Common myeloid progenitor, CD34-positive (primary cell): ENCODE measurements at regions not wholly inside any gene's neighbourhood (a gene's known extent, or its start where the extent isn't known, plus 50 kb on each side); places are given as distances from the start of the nearest gene placed in this dataset.

Source experiments
- CTCF ChIA-PET: fragments of 350-600 bp; sonication (Branson Sonifier 250); formaldehyde crosslinking; loops from one replicate; lab custom pipeline; 2021; ENCODE audit warnings: antibody characterized with exemption; lab: Charles Lee
- POLR2A ChIA-PET: fragments of 350-600 bp; sonication (Branson Sonifier 250); formaldehyde crosslinking; loops from one replicate; lab custom pipeline; 2021; ENCODE audit warnings: antibody characterized with exemption; lab: Charles Lee
- DNase-seq, 3 donors: peaks; one replicate each; pipeline versions ENCODE4 v3.0.0 to v3.0.0-alpha.2; 2013
- H3K27ac ChIP-seq, 2 experiments: 1 replicate in 1 of 2; 2 replicates in 1 of 2; pipeline ENCODE4 v1.7.0; 2013; ENCODE audit warnings: inconsistent platforms in 2 of 2, low read length in 2 of 2, mild to moderate bottlenecking in 2 of 2, low read depth in 1 of 2, moderate library complexity in 1 of 2; ENCODE audit not compliant: severe bottlenecking in 2 of 2, insufficient read depth in 1 of 2, poor library complexity in 1 of 2
- H3K27me3 ChIP-seq, 5 experiments: replicated peaks in 2 of 5; 1 replicate in 3 of 5; 2 replicates in 2 of 5; pipeline versions ENCODE4 v1.6.1 to v1.7.0; 2013; ENCODE audit warnings: low read length in 4 of 5, mild to moderate bottlenecking in 2 of 5, moderate library complexity in 2 of 5, inconsistent platforms in 1 of 5; ENCODE audit not compliant: insufficient read depth in 5 of 5, control insufficient read depth in 4 of 5
- H3K36me3 ChIP-seq, 4 experiments: 1 replicate in 2 of 4; 2 replicates in 2 of 4; pipeline versions ENCODE4 v1.6.1 to v1.7.0; 2013; ENCODE audit warnings: low read length in 3 of 4, control low read depth in 1 of 4, mild to moderate bottlenecking in 1 of 4; ENCODE audit not compliant: control insufficient read depth in 4 of 4, insufficient read depth in 4 of 4
- H3K4me1 ChIP-seq, 4 experiments: 1 replicate in 3 of 4; 2 replicates in 1 of 4; pipeline versions ENCODE4 v1.6.1 to v1.7.1; 2013; ENCODE audit warnings: low read length in 3 of 4, mild to moderate bottlenecking in 3 of 4, control low read depth in 1 of 4, inconsistent platforms in 1 of 4, moderate library complexity in 1 of 4; ENCODE audit not compliant: control insufficient read depth in 4 of 4, insufficient read depth in 4 of 4; ENCODE audit errors: control extremely low read depth in 1 of 4
- H3K4me3 ChIP-seq, 7 experiments: 1 replicate in 4 of 7; 2 replicates in 3 of 7; pipeline versions ENCODE4 v1.5.1 to v1.7.0; 2013; ENCODE audit warnings: mild to moderate bottlenecking in 7 of 7, low read length in 6 of 7, moderate library complexity in 6 of 7, inconsistent platforms in 2 of 7, low read depth in 2 of 7, control low read depth in 1 of 7; ENCODE audit not compliant: insufficient read depth in 4 of 7, control insufficient read depth in 1 of 7; ENCODE audit errors: extremely low read depth in 1 of 7
- H3K9me3 ChIP-seq, 5 experiments: 1 replicate in 4 of 5; 2 replicates in 1 of 5; pipeline versions ENCODE4 v1.6.1 to v1.7.1; 2013; ENCODE audit warnings: low read length in 4 of 5, mild to moderate bottlenecking in 2 of 5, inconsistent platforms in 1 of 5, low read depth in 1 of 5, moderate library complexity in 1 of 5; ENCODE audit not compliant: control insufficient read depth in 4 of 5, insufficient read depth in 2 of 5; ENCODE audit errors: control extremely low read depth in 1 of 5
- WGBS: methylation state at CpG from one replicate; pipeline ENCODE4 v1.1.5; 2013; ENCODE audit not compliant: insufficient coverage; 5-methylcytosine and 5-hydroxymethylcytosine counted together

DNA sequence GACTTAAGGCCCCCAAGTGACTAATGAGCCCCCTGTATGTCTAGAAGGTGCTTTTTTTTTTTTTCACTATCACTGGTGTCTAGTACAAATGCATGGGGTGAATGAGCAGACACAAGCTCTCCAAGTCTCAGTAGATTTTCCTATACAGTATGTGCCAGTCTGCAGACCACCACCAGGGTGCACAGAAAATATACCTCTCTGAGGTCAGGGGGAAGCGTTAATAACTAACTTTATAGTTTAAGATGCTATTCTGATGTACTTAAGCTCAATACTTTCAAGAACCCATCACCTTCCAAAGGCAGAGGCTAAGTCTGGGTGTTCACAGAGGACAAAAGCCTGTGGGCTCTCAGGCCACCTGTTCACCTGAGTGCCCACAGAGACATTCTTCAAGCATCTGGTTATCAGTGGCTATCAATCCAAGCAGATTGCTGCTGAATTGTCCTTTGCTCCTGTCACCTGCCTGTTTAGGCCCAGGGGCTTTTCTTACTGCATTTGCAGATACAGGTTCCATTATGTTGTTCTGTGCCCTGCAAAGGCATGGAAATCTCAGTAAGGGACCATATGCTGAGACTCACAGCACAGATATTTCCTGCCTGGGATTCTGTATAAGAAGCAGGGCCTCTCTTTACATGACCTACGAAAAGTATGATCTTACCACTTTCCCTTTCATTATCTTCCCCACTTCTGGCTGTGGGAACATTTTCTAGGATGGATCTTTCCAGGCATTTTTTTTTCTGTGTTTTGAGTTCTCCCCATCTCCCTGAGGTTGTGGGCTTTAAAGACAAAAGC lies 534.6 kb downstream of the TNS1 start:
- ChIA-PET CTCF (interaction anchor here (0.7 kb wide), 1 partner anchor 290 kb away, joined by 3 read pairs; no protein-coding TSS in a partner anchor), POLR2A (no interaction called here)
- 86% methylated on average over 1 of the region's 2 CpGs for WGBS
- no peak overlapping the region for H3K4me3 ChIP-seq
- peaks cover 0 to 1% (median 0%) of the 10 kb centered on the region in 5 experiments for H3K9me3 ChIP-seq
- no peak for DNase-seq
- no peak overlapping the region for H3K27ac ChIP-seq
- no peaks in the 10 kb centered on the region for H3K4me1 ChIP-seq
- peaks cover 0 to 6% (median 0%) of the 10 kb centered on the region in 5 experiments for H3K27me3 ChIP-seq
- H3K36me3 ChIP-seq: no peaks in the 10 kb centered on the region

DNA sequence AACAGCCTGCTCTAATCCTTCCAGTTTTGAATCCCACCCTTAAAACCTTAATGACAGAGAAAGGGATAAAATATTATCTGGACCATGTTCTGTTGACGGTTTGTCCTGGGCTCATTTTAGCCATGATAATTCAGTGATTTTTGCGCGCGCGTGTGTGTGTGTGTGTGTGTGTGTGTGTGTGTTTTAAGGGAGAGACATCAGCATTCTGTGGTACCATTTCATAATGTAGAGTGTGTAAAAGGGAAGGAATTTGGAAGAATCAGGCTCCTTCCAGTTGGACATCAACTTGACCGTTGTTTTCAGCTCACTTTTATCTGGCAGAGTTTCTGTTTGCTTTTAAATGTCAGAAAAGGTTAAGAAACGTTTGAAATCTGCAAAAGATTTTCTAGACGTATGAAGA lies 535.5 kb downstream of the TNS1 start:
- POLR2A ChIA-PET: no interaction called here
- WGBS: 96% methylated on average over 6 of the region's 8 CpGs
- Histone ChIP-seq H3K4me1 (no peaks in the 10 kb centered on the region), H3K27me3 (peaks cover 0 to 6% (median 0%) of the 10 kb centered on the region in 5 experiments), H3K4me3 (no peak overlapping the region), H3K9me3 (peaks cover 0 to 1% (median 0%) of the 10 kb centered on the region in 5 experiments), H3K27ac (no peak overlapping the region), H3K36me3 (no peaks in the 10 kb centered on the region)
- CTCF ChIA-PET: no interaction called here
- no peak for DNase-seq

DNA sequence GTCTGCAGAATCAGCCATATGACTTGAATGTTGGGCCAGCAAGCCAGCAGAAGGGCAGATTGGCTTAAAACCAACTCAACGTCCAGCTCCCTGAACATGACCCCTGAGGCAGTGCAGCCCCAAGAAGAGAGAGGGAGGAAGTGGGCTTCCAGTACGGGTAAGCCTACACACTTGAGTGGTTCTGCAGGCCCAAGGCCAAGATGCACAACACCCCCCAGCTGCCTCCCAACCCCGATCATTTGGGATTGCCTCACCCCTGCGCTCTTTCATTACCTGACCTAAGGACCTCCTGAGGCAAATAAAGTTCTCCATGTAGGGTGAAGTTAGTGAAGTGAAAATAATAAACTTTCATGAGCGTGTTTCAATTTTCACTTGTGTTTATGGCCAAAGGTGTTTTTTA lies 536.0 kb downstream of the TNS1 start:
- ChIA-PET POLR2A (no interaction called here), CTCF (no interaction called here)
- Histone ChIP-seq H3K4me3 (no peak overlapping the region), H3K27me3 (peaks cover 0 to 6% (median 0%) of the 10 kb centered on the region in 5 experiments), H3K9me3 (peaks cover 0 to 1% (median 0%) of the 10 kb centered on the region in 5 experiments), H3K4me1 (no peaks in the 10 kb centered on the region), H3K36me3 (no peaks in the 10 kb centered on the region), H3K27ac (no peak overlapping the region)
- DNase-seq: no peak
- WGBS: 100% methylated on average over 1 of the region's 5 CpGs

DNA sequence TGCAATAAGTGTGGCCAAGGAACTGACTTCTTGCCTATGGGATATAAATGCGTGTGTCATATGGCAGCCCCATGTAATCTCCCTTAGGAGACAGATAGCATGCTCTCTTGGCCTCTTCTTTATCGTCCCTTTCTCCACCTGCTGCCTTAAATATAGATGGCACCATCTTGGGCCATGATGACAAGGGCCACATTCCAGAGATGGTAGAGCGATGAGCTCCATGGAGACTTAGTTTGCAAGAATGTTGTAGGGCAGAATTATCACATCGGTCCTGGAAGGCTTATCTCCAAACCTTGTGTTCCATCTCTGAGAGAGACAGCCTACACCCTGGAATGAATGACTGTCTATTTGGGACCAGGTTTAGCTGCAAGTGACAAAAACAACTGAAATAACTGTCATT lies 536.7 kb downstream of the TNS1 start:
- no peak overlapping the region for H3K27ac ChIP-seq
- peaks cover 0 to 4% (median 0%) of the 10 kb centered on the region in 5 experiments for H3K27me3 ChIP-seq
- POLR2A ChIA-PET: no interaction called here
- H3K4me1 ChIP-seq: no peaks in the 10 kb centered on the region
- no peaks in the 10 kb centered on the region for H3K36me3 ChIP-seq
- no peak overlapping the region for H3K4me3 ChIP-seq
- CTCF ChIA-PET: no interaction called here
- no peak for DNase-seq
- 100% methylated on average over 3 of the region's 4 CpGs for WGBS
- peaks cover 0 to 1% (median 0%) of the 10 kb centered on the region in 5 experiments for H3K9me3 ChIP-seq

DNA sequence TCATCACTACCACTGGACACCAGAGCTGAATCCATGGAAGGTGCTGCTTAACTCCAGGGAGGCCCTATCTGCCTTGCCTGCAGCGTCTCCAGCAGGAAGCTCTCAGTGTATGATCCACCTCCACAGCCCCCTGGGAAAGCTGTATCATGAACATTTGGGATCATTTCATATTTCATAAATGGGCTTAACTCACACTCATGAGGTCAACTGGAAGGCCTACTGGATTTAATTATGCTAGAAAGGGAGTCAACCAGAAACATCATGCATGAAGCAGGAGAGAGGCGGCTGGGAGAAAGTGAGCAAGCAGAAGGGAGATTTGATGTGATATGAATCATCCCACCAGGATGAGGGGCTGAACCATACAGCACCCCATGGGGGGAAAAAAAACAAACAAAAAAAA lies 537.7 kb downstream of the TNS1 start:
- POLR2A ChIA-PET: interaction anchor here (0.6 kb wide), 1 partner anchor 144 kb away, joined by 6 read pairs; no protein-coding TSS in a partner anchor
- no peak overlapping the region for H3K4me3 ChIP-seq

DNA sequence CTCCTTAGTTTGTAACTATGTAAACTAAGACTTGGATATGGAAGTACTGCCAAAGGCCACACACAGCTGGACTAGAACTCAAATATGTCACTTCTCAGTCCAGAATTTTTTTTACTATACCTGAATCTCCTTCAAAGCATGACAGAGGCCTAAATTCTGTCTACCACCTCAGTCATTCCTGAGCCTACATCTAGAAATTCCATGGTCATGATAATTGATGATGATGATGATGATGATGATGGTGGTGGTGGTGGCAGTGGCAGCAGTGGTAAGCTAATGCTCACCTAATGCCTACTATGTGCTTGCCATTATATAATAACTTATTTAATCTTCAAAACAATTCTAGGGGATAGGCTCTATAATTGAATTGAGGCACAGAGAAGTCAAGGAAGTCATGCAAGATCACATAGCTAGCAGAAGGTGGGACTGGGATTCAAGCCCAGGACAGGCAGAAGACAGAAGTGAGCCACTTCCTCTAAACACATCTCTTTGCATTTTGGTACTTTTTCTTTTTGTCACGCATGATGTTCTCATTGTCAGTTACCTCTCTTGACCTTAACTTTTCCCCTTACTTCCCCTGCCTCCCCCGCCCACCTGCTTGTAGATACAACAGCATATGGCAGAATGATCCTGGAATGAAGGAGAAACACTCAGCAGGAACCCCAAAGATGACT lies 539.3 kb downstream of the TNS1 start:
- peaks cover 0 to 1% (median 0%) of the 10 kb centered on the region in 5 experiments for H3K9me3 ChIP-seq
- WGBS: no CpG with 5 or more reads among the region's 2 CpGs
- CTCF ChIA-PET: no interaction called here
- H3K36me3 ChIP-seq: no peaks in the 10 kb centered on the region
- no peaks in the 10 kb centered on the region for H3K4me1 ChIP-seq
- DNase-seq: no peak
- no peak overlapping the region for H3K4me3 ChIP-seq
- H3K27ac ChIP-seq: no peak overlapping the region
- H3K27me3 ChIP-seq: peaks cover 0 to 3% (median 0%) of the 10 kb centered on the region in 5 experiments
- POLR2A ChIA-PET: no interaction called here

More for the DNA sequence above, 537.7 kb downstream of the TNS1 start:
- peaks cover 0 to 1% (median 0%) of the 10 kb centered on the region in 5 experiments for H3K9me3 ChIP-seq
- WGBS: 96% methylated on average over 2 of the region's 2 CpGs
- CTCF ChIA-PET: no interaction called here
- no peaks in the 10 kb centered on the region for H3K4me1 ChIP-seq
- no peaks in the 10 kb centered on the region for H3K36me3 ChIP-seq
- DNase-seq: no peak
- no peak overlapping the region for H3K27ac ChIP-seq
- peaks cover 0 to 3% (median 0%) of the 10 kb centered on the region in 5 experiments for H3K27me3 ChIP-seq

DNA sequence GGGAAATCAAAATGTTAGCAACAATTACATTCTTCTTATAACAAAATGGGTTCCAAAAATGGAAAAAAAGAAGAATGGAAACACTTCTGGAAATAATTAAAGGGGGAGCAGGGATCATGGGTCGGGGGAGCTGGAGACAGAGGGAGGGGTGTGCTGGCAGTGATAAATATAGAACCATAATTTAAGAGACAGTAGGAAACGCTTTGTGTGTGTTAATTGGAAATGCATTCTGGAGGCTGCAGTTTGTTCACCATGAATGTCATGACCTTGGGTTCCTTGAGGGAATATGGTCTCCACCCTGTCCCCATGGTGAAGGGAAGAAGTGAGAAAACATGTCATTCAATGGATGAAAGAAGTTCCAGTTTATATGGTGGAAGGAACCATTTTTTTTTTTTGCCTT lies 540.7 kb downstream of the TNS1 start:
- no peak for DNase-seq
- no peak overlapping the region for H3K4me3 ChIP-seq
- WGBS: 77% methylated on average over 2 of the region's 2 CpGs
- no peaks in the 10 kb centered on the region for H3K4me1 ChIP-seq
- no peaks in the 10 kb centered on the region for H3K36me3 ChIP-seq
- H3K27ac ChIP-seq: no peak overlapping the region
- H3K9me3 ChIP-seq: peaks cover 0 to 1% (median 0%) of the 10 kb centered on the region in 5 experiments
- POLR2A ChIA-PET: no interaction called here
- peaks cover 0 to 3% (median 0%) of the 10 kb centered on the region in 5 experiments for H3K27me3 ChIP-seq
- CTCF ChIA-PET: no interaction called here
